ENCODE measurements at regions not wholly inside any gene's neighbourhood (a gene's known extent, or its start where the extent isn't known, plus 50 kb on each side); places are given as distances from the start of the nearest gene placed in this dataset.
"Not testable (repeated sequence)": the region's sequence is repeated elsewhere in the genome, so short reads cannot be mapped to it uniquely, and the experiment has no call there.

DNA sequence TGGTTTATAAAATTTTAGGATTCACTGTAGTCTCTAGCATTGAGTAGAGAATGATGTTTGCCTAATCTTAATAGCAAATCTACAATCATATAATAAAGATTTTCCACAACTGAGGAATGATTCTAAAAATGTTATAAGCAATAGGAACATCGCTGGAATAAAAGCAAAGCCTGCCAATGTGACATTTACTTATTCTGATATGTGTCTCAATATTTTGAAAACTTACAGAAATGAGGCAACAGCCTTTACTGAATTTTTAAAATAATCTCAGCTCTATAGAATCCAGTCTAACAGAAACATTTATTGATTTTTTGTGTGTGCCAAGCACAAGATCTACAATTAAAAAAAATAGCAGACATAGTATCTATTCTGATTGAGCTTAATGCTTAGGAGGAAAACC is 303.7 kb upstream of the CCDC179 start:
- DNase-seq: no peak

DNA sequence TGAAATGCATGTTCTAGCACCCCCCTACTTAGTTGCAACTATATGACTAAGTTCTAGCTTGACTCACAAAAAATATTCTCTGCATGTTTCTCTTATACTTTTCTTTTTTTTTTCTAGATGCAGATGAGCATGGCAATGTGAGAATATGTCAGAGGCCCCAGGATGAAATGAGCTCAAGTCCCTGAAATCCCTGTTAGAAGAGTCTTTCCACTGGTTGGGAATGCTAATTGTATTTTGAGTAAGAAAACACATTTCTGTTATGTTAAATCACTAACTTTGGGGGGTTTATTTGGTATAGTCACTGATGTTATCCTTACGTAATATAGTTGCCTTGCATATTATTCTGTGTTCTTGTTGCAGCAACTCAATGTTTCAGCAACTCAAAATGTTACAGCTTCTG is 306.1 kb upstream of the CCDC179 start:
- no peak for DNase-seq

DNA sequence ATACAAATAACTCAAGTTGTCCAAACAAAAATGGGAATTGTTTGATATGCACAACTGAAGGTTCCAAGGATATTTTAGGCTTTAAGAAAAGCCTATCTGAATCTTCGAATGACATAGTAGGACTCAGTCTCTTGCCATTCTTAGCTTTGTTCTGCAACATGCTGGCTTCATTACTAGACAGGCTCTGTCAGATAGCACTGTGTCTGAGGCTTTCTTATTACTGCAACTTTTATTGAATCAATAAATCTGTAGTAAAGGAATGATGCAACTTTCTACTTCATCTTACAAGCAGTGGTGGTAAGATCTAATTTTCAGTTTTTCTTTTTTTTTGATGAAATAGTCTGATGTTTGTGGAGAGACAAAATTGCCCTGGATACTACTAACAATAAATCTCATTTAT is 319.3 kb upstream of the CCDC179 start:
- DNase-seq: no peak

DNA sequence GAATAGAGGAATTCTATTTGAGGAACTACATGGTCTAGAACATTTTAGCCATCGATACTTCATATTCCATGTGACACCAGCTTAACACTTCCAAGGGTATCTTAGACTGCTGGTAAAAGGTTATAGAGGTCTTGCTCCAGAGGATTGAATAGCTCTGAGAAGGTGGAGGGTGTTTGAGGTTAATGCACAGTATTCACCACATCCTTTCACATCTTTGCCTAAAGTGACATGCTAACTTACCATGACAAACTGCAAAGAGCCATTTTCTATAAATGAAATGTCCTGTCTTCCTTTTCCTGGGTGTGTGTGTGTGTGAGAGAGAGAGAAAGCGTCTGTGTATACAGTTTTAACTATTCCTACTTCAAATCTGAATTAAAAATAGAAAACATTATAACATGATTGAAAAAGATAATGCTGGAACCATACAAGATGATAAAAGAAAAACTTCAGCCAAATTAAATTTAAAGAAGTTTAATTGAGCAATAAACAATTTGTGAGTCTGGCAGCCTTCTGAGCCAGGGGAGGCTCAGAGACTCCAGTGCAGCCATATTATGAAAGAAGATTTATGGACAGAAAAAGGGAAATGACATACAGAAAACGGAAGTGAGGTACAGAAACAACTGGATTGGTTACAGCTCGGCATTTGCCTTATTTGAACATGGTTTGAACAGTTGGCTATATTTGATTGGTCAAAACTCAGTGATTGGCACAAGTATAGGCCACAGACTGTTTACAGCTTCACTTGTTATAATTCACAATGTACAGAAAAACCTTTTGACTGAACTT is 320.9 kb upstream of the CCDC179 start:
- no peak for DNase-seq

DNA sequence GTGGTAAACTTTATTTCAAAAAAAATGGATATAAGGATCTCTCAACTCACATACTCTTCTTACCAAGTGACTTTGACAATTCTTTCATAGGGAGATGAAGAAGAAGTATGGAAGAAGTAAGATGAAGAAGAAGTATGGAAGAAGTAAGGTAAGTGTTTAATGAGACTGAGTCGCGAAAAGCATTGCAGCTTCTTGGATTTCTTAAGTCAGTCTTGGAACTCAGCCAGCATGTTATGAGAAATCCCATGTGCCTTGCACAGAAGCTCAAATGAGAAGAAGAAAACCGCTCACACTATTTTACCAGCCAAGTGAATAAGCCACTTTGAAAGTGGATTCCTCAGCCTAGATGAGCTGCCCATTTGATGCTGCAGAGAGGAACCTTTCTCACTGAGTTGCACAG is 332.0 kb upstream of the CCDC179 start:
- DNase-seq: no peak

DNA sequence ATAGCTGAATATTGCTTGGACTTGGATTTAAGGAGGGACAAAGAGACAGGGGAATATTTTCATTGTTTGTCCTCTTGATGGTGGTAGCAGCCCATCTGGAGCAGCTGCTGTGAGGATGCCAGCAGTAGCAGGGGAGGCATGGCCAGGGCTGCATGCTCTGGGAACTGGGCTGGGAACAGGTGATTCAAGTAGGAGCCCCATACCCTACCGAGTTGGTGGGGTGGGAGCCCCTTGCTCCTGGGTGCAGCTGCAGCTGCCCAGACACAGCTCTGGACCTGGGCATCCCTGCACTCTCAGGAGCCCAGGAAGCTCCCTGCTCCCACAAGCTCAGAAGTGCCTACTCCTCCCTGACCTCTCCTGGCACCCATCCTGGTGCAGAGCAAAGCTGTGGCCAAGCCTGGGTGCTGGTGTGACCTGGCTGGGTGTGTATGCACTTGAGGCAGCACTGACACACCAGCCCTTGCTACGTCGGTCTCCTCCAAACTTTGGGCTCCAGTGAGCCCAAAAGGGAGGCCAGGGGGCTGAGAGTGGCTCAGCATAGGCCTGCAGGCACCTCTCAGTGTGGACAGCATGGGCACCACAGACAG is 341.8 kb upstream of the CCDC179 start:
- no peak for DNase-seq

DNA sequence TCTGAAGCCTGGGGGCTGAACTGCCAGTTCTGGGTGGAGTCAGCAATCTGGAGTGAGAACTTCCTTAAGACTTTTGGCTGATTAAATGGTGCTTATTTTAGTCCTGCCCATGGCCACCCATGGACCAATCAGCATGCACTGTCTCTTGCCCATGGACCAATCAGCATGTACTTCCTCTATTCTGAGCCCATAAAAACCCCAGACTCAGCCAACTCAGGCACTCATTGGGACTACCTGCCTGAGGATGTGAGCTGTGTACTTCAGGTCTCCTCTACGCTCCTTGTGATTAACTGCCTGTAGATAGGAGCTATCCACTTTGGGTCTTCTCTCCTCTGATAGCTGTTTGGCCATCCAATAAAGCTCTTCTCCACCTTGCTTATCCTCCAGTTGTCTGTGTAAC is 342.3 kb upstream of the CCDC179 start:
- no peak for DNase-seq

DNA sequence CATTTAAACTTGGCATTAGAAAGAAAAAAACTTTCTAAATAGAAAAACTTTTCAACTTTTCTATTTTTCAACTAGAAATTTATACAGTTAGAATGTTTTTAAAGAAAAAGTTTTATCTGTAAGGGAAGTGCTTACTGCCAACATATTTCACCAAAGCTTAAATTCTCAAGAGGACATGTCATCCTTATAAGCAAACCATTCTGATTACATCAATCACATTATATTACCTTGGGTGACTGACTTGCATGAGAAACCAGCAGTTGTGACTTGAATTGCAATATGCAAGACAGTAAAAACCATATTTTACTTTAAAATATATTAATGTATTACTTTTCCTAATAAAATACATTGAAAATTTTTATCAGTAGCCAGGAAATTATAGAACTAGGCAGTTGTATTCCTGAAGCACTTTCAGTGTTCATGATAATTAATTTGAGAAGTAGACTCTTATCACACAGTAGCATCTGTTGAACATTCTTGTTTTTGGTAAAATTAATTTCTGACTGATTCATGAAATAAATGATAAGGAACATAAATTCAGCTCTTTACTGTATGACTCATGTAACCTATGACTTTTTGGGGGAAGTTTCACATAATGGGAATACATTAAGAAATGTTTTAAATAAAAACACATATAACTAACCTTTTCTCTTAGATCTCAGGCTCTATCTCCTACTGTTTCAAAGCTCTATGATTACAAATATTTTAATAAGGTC is 345.0 kb upstream of the CCDC179 start:
- DNase-seq: no peak

DNA sequence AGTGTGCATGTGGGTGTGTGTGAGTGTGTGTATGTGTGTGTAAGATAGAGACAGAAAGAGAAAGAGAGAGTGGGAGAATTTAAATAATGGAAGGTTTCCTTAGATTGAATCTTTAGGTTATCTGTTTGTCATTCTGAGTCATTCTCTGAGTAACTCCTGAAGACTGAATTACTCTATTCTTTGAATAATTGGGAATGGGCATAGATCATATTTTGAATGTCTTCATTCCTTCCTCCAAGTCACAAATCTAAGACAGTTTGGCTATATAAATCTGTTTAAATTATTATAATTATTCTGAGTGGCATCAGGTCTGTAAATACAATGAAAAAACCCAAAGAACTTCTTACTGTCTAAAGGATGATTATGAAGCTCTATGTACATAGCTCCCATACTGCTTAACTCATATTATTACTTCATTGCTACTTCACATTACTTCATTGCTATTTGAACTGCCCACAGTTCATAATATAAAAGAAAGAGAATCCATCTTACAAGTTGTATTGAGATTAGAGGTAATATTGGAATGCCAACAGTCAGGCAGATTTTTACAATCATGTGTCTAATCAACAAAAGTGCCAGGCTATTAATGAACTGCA is 346.6 kb upstream of the CCDC179 start:
- no peak for DNase-seq

DNA sequence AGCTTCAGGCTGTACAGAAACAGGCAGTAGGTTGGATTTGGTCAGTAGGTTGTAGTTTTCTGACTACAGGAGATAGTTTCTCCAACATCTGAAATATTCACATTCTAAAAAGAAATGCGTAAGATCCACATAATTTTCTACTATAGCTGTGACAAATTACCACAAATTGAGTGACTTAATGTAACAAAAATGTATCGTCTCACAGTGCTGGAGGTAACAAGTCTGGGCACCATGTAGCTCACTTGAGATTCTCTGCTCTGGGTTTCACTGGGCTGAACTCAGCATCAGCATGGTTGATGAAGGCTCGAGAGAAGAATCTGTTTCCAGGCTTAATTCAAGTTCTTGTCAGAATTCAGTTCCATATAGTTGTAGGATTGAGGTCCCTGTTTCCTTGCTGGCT is 350.9 kb upstream of the CCDC179 start:
- no peak for DNase-seq

DNA sequence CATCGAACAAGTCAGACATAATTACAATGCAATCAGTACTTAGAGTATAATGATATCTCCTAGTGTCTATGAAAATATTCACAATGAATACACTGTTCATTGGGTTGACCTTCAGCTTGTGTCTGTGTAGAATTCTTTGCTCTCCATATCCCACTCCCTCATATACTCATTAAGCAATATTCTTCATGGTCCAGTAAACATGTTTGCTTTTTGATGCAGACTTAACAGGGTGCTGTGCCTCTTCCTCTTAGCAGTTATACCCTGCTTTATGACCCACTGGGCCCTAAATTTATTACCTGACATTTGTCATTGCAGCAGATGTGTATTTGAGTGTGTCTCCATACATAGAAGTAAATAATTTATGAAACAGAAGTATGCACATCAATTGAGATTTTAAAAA is 352.5 kb upstream of the CCDC179 start:
- no peak for DNase-seq

DNA sequence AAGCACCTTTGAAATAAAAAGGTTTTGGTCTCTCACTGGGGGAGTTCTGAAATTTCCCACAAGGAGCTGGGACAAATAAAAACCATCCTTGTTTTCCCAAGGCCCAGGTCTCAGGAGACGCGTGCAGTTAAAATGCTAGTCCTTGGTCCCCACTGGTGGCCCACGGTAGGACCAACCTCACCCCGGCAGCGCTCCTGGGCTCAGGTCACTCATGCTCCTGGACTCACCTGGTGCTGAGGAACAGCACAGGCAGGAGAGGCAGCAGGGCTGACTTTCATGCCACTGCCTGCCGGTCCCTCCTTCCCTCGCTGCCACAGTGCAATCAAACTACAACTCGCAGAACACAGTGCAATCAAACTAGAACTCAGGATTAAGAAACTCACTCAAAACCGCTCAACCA is 356.8 kb upstream of the CCDC179 start:
- DNase-seq: no peak

DNA sequence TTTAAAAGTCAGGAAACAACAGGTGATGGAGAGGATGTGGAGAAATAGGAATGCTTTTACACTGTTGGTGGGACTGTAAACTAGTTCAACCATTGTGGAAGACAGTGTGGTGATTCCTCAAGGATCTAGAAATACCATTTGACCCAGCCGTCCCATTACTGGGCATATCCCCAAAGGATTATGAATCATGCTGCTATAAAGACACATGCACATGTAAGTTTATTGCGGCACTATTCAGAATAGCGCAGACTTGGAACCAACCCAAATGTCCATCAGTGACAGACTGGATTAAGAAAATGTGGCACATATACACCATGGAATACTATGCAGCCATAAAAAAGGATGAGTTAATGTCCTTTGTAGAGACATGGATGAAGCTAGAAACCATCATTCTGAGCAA is 359.8 kb upstream of the CCDC179 start:
- not testable (repeated sequence) for DNase-seq

DNA sequence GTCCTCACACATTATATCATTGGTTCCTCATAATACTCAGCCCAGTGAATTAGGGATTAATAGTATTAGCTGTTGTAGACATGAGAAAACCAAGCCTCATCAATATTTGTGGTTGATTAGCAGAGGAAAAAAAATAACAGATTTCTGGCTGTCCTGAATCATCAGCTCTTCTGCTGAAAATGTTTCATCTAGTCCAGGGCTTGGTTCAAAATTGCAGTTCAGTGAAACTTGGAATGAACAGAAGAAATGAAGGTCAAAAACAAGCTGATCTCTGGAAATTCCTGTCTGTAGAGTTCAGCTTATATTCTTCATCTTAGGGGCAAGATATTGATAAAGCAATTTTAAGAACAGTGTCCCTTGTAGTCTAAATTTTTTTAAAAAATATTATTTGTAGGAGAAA is 361.1 kb upstream of the CCDC179 start:
- DNase-seq: no peak

DNA sequence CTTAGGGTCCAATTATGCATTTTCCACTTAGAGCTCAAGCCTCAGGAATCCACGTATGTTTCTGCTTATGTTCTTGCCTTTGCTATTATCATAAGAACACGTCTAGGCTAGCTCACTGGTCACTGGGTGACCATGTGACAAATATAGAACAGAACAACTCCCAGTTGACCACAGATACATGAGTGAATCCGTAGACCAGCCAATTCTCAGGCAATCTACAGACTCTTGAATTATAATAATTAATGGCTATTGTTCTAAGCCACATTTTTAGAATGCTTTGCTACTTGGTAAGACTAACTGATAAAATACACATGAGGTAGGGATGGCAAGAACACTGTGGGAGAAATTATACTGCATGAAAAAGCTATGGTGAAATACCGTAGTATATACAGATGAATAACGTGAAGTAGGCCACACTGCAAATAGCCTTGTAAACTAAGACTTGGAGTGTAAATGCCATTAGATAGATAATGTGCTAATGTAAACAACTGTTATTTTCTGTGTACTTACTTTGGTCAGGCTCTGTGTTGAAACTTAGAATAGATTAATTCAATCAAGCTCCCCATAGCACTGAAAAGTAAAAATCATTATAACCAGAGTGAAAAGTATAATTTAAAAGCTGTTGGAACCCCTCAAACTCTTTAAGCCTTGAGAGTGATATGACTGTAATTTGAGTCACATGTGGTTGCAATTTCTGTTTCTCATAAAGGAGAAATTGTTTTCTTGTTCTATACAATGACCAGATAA is 366.2 kb upstream of the CCDC179 start:
- DNase-seq: no peak

DNA sequence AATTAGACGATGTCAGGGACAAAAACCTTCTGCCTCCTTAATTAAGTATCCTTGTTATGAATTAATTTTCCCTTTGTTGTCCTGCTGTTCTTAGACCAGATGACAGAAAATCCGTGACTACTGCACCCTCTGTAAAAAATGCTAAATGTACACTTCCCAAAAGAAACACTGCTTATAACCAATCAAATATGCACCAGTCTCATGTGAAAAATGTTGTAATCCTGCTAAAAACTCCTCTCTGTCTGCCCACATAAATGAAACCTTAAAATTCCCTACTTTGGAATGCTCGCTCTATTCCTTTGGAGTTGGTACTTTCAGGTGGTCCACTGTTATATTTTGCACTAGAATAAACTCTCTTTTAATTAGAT is 366.8 kb upstream of the CCDC179 start:
- DNase-seq: no peak

DNA sequence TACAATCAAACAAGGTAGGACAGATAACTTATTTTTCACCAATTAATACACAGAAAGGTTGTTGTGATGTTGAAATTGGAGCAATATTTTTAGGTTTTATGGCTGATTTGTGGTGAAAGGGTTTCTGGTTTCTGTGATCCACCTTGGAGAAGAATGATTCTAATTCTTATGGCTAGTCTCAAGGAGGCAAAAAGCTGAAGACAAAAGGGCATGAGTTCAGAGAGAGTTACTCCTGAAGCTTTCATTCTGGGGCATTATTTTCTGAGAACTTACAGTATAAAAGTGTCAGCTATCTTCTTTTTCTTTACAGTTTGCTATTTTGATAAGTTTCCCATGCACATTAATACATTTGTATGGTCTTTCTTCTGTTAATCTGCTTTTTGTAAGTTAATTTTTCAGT is 372.4 kb upstream of the CCDC179 start:
- DNase-seq: no peak

DNA sequence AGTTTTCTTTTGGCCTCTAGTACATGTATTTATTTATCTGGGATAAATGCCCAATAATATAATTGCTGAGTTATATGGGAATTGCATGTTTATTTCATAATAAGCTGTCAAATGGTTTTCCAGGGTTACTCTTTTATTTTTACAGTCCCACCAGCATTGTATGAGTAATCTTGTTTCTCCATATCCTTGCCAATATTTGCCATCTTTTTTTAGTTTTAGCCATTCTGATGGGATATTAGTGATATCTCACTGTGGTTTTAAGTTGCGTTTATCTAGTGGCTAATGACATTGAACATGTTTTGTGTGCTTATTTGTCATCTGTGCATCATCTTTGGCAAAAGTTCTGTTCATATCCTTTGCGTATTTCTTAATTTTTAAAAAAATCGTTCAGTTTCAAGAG is 372.8 kb upstream of the CCDC179 start:
- DNase-seq: no peak

DNA sequence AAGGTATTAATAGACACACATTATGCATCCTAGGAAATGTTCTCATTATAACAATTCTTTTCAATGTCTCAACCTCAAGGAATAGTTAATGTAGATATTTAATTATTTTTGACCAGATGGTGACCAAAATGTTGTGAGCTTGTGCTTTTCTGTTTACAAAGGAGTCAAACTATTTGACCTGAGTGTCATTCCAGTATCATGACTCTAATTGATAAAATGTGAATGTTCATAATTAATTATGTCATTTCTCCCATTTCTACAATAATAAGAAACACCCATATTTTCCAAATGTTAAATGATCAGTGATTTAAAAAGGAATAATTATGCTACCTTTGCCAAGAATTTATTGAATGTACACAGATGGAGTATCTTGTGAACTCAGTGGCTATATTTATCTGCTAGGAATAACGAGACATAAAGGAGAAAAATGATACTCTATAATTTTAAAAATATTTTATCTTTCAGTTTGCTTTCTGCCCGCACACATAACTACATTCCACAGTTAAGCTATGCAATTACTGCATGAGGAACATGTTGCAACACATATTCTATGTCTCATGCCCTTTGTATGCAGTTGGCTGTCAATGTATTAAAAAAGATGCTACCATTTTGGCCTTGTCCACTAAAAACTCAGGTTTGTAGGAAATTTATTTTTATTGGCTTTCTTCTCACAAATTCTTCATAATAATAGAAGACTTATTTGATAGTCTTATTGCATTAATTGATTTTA is 376.7 kb upstream of the CCDC179 start:
- no peak for DNase-seq

DNA sequence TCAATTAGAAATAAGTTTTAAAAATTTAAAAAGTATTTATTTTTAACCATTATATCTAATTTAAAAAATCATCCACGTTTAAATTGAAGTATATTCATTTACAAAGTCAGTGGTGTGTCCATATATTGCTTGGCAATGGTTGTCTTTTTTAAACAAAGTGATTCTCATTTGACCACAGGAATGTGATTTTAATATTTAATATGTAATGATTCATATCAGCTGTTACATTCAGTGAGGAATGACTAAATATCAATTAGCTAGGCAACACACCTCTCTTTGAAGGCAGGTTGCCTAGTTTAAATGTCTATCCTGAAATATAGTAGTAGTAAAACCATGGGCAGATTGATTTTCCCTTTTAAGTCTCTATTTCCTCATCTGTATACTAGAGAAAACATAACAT is 392.2 kb upstream of the CCDC179 start:
- no peak for DNase-seq

DNA sequence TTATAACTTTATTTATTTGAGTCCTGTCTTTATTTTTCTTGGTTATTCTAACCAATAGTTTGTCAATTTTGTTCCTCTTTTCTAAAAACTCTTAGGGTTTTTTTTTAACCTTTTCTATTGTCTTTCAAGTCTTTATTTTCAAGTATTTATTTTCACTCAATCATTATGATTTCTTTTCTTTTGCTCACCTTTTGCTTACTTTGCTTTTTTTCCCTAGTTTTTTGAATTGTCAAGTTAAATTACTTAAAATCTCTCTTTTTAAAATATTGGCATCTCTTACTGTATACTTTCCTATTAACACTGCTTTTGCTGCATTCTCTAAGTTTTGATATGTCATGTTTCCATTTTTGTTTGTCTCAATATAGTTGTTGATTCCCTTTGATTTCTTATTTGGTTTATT is 396.8 kb upstream of the CCDC179 start:
- no peak for DNase-seq

DNA sequence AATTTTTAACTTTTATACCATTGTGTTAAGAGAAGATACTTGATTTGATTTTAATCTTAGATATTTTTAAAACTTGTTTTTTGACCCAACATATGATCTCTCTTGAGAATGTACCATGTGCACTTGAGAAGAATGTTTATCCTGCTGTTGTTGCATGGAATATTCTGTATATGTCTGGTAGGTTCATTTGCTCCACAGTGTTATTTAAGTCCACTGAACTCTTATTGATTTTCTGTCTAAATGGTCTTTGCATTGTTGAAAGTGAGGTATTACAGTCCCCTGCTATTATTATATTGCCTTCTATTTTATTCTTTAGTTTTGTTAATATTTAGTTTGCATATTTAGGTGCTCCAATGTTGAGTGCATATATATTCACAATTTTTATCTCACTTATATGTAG is 397.3 kb upstream of the CCDC179 start:
- DNase-seq: no peak

DNA sequence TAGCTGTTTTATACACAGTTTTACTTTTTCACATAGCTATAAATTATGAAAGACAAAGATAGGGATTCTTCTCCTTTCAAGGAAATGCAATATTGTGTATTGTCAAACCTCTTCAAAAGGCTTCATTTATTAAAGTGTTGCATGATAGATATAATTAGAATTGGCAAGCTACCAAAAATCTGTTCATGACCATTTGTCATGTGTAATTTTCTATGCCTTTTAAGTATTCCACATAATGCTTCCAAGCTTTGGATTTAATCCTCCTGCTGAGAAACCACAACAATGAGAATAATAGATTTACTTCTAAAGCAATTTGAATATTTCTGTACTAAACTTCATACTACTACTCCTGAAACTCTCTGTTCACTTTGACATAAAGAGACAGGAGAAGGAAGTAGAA is 403.2 kb upstream of the CCDC179 start:
- DNase-seq: no peak
